ENCODE measurements at regions not wholly inside any gene's neighbourhood (a gene's known extent, or its start where the extent isn't known, plus 50 kb on each side); places are given as distances from the start of the nearest gene placed in this dataset.

DNA sequence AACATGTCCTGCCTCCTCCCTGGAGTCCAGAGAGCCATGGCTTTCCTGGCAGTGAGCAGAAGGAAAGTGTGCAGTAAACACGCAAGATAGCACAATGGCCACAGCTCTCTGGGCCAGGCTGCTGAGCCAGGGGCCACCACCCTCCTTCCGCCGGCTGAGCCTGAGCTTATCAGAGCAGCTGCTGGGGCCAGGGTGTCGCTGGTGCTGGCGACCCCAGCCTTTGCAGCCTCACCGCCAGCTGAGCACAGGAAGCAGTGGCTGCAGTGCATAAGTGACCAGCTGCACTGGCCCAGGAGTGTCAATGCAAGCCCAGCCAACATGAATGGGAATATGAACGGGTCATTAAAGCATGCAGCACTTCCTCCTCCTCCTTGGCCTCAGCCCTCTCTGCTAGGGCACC is 172.0 kb downstream of the ZFP36L2 start:
- no peak overlapping the region for H3K27ac ChIP-seq
- TF ChIP-seq, protein P1, sequence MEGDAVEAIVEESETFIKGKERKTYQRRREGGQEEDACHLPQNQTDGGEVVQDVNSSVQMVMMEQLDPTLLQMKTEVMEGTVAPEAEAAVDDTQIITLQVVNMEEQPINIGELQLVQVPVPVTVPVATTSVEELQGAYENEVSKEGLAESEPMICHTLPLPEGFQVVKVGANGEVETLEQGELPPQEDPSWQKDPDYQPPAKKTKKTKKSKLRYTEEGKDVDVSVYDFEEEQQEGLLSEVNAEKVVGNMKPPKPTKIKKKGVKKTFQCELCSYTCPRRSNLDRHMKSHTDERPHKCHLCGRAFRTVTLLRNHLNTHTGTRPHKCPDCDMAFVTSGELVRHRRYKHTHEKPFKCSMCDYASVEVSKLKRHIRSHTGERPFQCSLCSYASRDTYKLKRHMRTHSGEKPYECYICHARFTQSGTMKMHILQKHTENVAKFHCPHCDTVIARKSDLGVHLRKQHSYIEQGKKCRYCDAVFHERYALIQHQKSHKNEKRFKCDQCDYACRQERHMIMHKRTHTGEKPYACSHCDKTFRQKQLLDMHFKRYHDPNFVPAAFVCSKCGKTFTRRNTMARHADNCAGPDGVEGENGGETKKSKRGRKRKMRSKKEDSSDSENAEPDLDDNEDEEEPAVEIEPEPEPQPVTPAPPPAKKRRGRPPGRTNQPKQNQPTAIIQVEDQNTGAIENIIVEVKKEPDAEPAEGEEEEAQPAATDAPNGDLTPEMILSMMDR (IDR thresholded peaks at IDR 0.05), result no peak
- no peak overlapping the region for H3K4me3 ChIP-seq
- DNase-seq (ENCODE audit: low spot score), result no peak

DNA sequence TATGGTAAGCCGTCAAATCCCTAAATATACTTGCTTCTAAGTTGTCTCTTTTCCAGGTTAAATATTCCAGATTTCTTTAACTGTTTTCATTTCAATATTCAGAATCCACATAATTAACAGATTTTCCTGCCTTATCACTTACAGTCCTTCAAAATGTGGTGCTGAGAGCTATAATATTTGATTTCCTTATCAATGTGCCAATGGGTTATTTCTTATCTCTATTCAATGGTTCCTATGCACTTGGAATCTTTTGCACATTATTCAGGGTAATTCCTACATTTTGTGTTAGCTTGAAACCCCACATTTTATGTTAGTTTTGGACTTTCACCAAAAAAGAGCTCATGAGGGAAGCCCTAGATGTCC is 173.5 kb downstream of the ZFP36L2 start:
- no peak for DNase-seq (ENCODE audit: low spot score)
- TF ChIP-seq, protein P1 (IDR thresholded peaks at IDR 0.05), result no peak
- no peak overlapping the region for H3K27ac ChIP-seq
- no peak overlapping the region for H3K4me3 ChIP-seq

DNA sequence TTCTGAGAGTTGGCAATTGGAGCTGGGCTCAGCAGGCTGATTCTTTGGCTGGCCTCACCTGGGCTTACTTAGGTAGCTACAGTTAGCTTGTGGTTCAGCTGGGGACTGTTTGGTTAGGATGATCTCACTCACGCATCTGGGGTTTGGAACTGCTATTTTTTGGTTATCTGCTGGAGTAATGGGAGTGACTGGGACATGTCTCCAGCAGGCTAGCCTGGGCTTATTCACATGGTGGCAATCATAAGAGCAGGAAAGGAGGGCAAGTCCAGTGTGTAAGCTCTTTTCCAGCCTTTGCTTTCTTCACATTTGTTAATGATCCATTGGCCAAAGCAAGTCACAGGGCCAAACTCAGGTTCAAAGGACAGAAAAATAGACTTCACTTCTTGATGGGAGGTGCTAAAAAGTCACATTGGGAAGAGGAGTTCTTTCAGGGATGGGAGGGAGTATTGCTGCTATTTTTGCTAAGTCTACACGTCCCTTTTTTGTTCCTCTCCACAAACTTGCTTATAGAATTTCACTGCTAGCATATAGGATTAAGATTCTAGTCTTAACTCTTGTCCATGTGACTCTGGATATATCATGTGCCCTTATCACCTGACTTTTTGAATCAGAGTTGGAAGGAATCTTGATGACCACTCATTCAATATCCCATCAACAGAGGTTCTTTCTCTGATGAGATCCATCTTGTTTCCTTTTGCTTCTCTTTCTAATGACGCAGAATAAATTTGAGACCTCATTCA is 174.0 kb downstream of the ZFP36L2 start:
- no peak overlapping the region for H3K27ac ChIP-seq
- DNase-seq (ENCODE audit: low spot score), result no peak
- TF ChIP-seq, protein P1 (IDR thresholded peaks at IDR 0.05), result no peak
- H3K4me3 ChIP-seq, result no peak overlapping the region

DNA sequence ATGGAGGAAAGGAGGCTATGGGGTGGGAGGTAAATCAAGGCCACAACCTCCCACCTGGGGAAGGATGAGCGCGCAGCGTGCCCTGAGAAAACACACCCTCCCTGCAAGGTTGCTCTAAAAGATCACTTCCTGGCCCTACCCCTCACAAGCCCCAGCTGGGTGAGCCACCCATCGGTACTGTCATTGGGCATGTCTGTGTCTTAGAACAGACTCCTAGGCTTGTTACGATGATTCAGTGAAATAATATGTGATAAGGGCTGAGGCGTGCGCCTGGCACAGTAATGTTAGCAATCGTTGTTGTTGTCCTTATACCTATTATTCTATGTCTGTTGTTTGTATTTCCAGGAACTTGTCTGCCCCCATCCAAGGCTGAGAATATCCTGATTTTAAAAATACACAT is 175.1 kb downstream of the ZFP36L2 start:
- no peak for DNase-seq (ENCODE audit: low spot score)
- TF ChIP-seq, protein P1 (IDR thresholded peaks at IDR 0.05), result no peak
- H3K4me3 ChIP-seq, result no peak overlapping the region
- H3K27ac ChIP-seq, result no peak overlapping the region

DNA sequence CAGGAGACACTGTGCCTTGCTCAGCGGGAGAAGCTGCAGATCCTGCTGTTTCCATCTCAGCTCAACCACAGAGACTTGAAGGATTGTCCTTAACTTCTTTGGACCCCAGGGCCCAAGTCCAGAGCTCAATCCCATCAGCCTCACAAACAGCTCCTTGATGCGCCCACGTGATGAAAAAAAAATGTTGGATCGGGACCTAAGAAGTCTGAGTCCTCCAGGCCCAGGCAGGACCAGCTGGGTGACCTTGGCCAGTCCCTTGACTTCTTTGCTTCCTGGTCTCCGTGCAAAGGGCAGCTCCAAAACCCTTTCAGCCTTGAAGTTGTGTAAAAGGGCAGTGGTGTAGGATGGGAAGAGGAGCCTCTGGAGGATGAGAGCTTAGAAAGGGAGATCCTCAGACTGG is 175.5 kb downstream of the ZFP36L2 start:
- H3K27ac ChIP-seq, result no peak overlapping the region
- DNase-seq (ENCODE audit: low spot score), result no peak
- no peak overlapping the region for H3K4me3 ChIP-seq
- TF ChIP-seq, protein P1 (IDR thresholded peaks at IDR 0.05), result no peak

DNA sequence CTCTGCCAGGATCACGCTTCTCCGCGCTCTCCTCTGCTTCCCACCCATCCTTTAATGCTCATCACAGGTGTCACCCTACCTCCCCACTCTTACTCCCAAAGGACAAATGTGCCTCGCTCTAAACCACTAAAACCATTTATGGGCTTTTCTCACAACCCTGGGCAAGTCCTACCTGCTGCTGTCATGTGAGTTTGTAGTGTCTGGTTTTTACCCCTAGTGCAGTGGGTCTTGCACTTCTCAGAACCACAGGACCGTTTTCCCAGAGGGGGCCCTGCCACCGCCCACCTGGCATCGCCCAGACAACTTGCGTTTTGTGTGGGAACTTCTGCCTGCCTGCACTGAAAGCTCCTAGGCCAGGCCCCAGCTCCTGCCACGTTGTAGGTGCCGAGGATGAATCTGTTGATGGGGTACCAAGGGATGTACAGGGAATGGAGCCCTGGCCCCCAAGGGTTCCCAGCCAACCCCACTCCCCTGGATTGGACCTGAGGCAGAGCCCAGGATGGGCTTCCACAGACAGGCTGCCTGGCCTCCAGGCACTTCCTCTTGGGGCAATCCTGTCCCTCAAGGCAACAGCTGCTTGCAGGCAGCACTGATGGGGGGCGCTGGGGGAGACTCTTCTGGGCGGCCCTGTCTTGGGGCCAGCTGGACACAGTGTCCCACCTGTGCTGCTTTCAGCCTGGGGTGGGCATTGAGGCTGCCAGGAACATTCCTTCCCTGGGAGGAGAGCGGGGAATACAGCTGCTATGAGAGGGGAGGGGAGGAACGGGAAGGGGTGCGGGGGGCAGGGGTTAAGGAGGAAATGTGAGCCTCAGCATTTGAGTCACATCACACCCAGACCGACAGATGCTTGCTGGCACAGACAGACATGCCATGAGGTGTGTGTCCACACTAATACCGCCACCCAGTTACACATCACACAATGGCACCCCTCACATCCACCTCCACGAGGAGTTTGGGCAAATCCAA is 176.3 kb downstream of the ZFP36L2 start:
- DNase-seq (ENCODE audit: low spot score), result no peak
- H3K27ac ChIP-seq, result no peak overlapping the region

More for the DNA sequence above, 176.3 kb downstream of the ZFP36L2 start:
- TF ChIP-seq, protein P1 (IDR thresholded peaks at IDR 0.05), result no peak
- no peak overlapping the region for H3K4me3 ChIP-seq

Data from coronary artery (tissue), 2 donors.